Activated CD8-positive, alpha-beta memory T cell treated with anti-CD3 and anti-CD28 coated beads, Interleukin-2, amount 50 U/mL, for 24 hours (primary cell): ENCODE measurements at regions not wholly inside any gene's neighbourhood (a gene's known extent, or its start where the extent isn't known, plus 50 kb on each side); places are given as distances from the start of the nearest gene placed in this dataset.

Source experiments
- DNase-seq: peaks from one replicate; pipeline ENCODE4 v3.0.0-alpha.2; 2020; ENCODE audit errors: extremely low read depth

- DNase-seq: no peak
Observed at GRCh38 chr4:181261279-181261678, 981.9 kb upstream of the TENM3 start.

- DNase-seq: no peak
Observed at GRCh38 chr4:181264893-181265292, 978.3 kb upstream of the TENM3 start.

- DNase-seq: no peak
Observed at GRCh38 chr4:181265370-181265769, 977.8 kb upstream of the TENM3 start.

- no peak for DNase-seq
Observed at GRCh38 chr4:181271116-181271640, 972.0 kb upstream of the TENM3 start.

GRCh38 chr4:181272422-181272821 is 970.8 kb upstream of the TENM3 start:
- DNase-seq: no peak

- DNase-seq: no peak
Observed at GRCh38 chr4:181278941-181279340, 964.3 kb upstream of the TENM3 start.

GRCh38 chr4:181281451-181281850 is 961.8 kb upstream of the TENM3 start:
- DNase-seq: no peak

- DNase-seq: no peak
Observed at GRCh38 chr4:181289198-181289597, 954.0 kb upstream of the TENM3 start.

- DNase-seq: no peak
Observed at GRCh38 chr4:181291615-181292014, 951.6 kb upstream of the TENM3 start.

GRCh38 chr4:181293014-181293413 is 950.2 kb upstream of the TENM3 start:
- no peak for DNase-seq

GRCh38 chr4:181293541-181293940 is 949.7 kb upstream of the TENM3 start:
- no peak for DNase-seq

GRCh38 chr4:181294421-181294820 is 948.8 kb upstream of the TENM3 start:
- DNase-seq: no peak

- DNase-seq: no peak
Observed at GRCh38 chr4:181301735-181302710, 941.2 kb upstream of the TENM3 start.

GRCh38 chr4:181307824-181308223 is 935.4 kb upstream of the TENM3 start:
- no peak for DNase-seq

- DNase-seq: no peak
Observed at GRCh38 chr4:181308476-181309312, 934.5 kb upstream of the TENM3 start.

GRCh38 chr4:181312066-181312465 is 931.1 kb upstream of the TENM3 start:
- no peak for DNase-seq

- DNase-seq: no peak
Observed at GRCh38 chr4:181319629-181320028, 923.6 kb upstream of the TENM3 start.

GRCh38 chr4:181323061-181323460 is 920.1 kb upstream of the TENM3 start:
- DNase-seq: no peak

GRCh38 chr4:181330654-181331201 is 912.5 kb upstream of the TENM3 start:
- no peak for DNase-seq

GRCh38 chr4:181331214-181331613 is 912.0 kb upstream of the TENM3 start:
- DNase-seq: no peak

- DNase-seq: no peak
Observed at GRCh38 chr4:181345931-181346330, 897.3 kb upstream of the TENM3 start.
